DND-41 (cell line): ENCODE measurements at regions not wholly inside any gene's neighbourhood (a gene's known extent, or its start where the extent isn't known, plus 50 kb on each side); places are given as distances from the start of the nearest gene placed in this dataset.
A peak's percentile ranks its signal among the peaks of the same experiment; 100 is the strongest.

Experiments
- ATAC-seq: fragments of 200-7000 bp; cut with Tn5 transposase; 3 replicates; pipeline ENCODE4 v1.9.1; 2021; ENCODE audit warnings: low read depth; ENCODE audit not compliant: insufficient read depth
- DNase-seq: peaks from one replicate; pipeline ENCODE4 v3.0.0-alpha.2; 2020
- H2AFZ ChIP-seq: 2 replicates; pipeline ENCODE4 v1.6.0; 2012; ENCODE audit warnings: low read depth, low read length
- H3K27ac ChIP-seq: 2 replicates; pipeline ENCODE4 v1.5.1; 2012; ENCODE audit warnings: low read length, inconsistent platforms
- H3K27me3 ChIP-seq: fragments of 200-600 bp; sonication (generic); 2 replicates; pipeline ENCODE4 v1.6.0; 2012; ENCODE audit warnings: low read length, mild to moderate bottlenecking, inconsistent platforms; ENCODE audit not compliant: insufficient read depth, poor library complexity
- H3K36me3 ChIP-seq: 2 replicates; pipeline ENCODE4 v1.5.1; 2012; ENCODE audit warnings: low read length, inconsistent platforms; ENCODE audit not compliant: insufficient read depth
- H3K4me1 ChIP-seq: 2 replicates; pipeline ENCODE4 v1.5.1; 2012; ENCODE audit warnings: mild to moderate bottlenecking, low read length; ENCODE audit not compliant: insufficient read depth
- H3K4me2 ChIP-seq: 2 replicates; pipeline ENCODE4 v1.6.0; 2012; ENCODE audit warnings: mild to moderate bottlenecking, moderate library complexity, low read length, inconsistent platforms; ENCODE audit not compliant: insufficient read depth
- H3K4me3 ChIP-seq, 2 experiments: fragments of 200-600 bp in 1 of 2; shearing (Covaris generic) in 1 of 2; 2 replicates each; pipeline ENCODE4 v1.5.1; 2012 to 2016; ENCODE audit warnings: inconsistent platforms in 2 of 2, low read length in 2 of 2, mild to moderate bottlenecking in 2 of 2, low read depth in 1 of 2, moderate library complexity in 1 of 2
- H3K79me2 ChIP-seq: 2 replicates; pipeline ENCODE4 v1.6.0; 2012; ENCODE audit warnings: low read length, inconsistent platforms; ENCODE audit not compliant: insufficient read depth
- H3K9ac ChIP-seq: 2 replicates; pipeline ENCODE4 v1.6.0; 2012; ENCODE audit warnings: low read depth, mild to moderate bottlenecking, inconsistent platforms, low read length, moderate library complexity
- H3K9me3 ChIP-seq: 2 replicates; pipeline ENCODE4 v1.5.1; 2012; ENCODE audit warnings: low read length, moderate library complexity, mild to moderate bottlenecking, inconsistent platforms; ENCODE audit not compliant: insufficient read depth, severe bottlenecking
- H4K20me1 ChIP-seq: 2 replicates; pipeline ENCODE4 v1.6.0; 2012; ENCODE audit warnings: low read length; ENCODE audit not compliant: insufficient read depth
- CTCF ChIP-seq: IDR thresholded peaks from 2 replicates; pipeline ENCODE4 v1.5.1; 2012; ENCODE audit warnings: borderline replicate concordance, low read length, moderate library complexity, mild to moderate bottlenecking; ENCODE audit not compliant: poor library complexity, severe bottlenecking; ENCODE audit errors: extremely low read depth
- EZH2 ChIP-seq: IDR thresholded peaks from 3 replicates; pipeline ENCODE4 v1.6.1; 2012; ENCODE audit warnings: borderline replicate concordance, low read depth, mild to moderate bottlenecking, moderate library complexity, low read length, inconsistent platforms; ENCODE audit not compliant: severe bottlenecking

GRCh38 chr7:148485618-148486017 lies 104.9 kb upstream of the C7orf33 start:
- Histone ChIP-seq H3K27me3 (peaks cover 5% of the 10 kb centered on the region), H4K20me1 (no peaks in the 10 kb centered on the region), H3K4me3 (no peak overlapping the region), H3K4me2 (no peak overlapping the region), H3K4me1 (no peaks in the 10 kb centered on the region), H3K36me3 (no peaks in the 10 kb centered on the region), H3K9me3 (no peaks in the 10 kb centered on the region), H3K79me2 (no peaks in the 10 kb centered on the region), H3K9ac (no peak overlapping the region), H2AFZ (no peak overlapping the region), H3K27ac (no peak overlapping the region)
- DNase-seq (no peak), ATAC-seq (no peak)
- peak; percentile 7 for TF ChIP-seq CTCF
- no peak for TF ChIP-seq EZH2

DNA sequence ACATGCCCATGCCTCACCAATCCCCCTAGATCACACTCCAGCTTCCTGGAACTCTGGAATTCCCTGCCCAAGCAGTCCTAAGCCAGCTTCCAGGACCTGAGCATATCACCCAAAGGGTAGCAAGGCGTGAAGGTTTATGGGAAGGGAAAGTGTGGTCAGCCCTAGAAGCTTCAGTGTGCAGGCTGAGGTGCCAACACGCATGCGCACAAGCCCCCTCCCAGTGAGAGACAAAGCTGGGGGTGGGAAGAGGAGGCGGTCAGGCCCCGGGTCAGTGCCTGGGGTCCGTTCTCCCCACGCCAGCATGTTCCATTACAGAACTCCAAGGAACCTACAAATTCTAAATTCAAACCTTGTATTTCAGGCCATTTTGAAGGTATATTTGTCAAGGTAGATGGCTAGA lies 103.6 kb upstream of the C7orf33 start:
- H3K27me3 ChIP-seq = peaks cover 5% of the 10 kb centered on the region
- H3K79me2 ChIP-seq = no peaks in the 10 kb centered on the region
- H3K27ac ChIP-seq = no peak overlapping the region
- H3K4me3 ChIP-seq = no peak overlapping the region
- H3K4me2 ChIP-seq = no peak overlapping the region
- no peaks in the 10 kb centered on the region for H3K4me1 ChIP-seq
- H3K9ac ChIP-seq = no peak overlapping the region
- H3K36me3 ChIP-seq = no peaks in the 10 kb centered on the region
- H3K9me3 ChIP-seq = no peaks in the 10 kb centered on the region
- DNase-seq (no peak), ATAC-seq (no peak)
- no peaks in the 10 kb centered on the region for H4K20me1 ChIP-seq
- TF ChIP-seq EZH2 (no peak), CTCF (no peak)
- no peak overlapping the region for H2AFZ ChIP-seq

DNA sequence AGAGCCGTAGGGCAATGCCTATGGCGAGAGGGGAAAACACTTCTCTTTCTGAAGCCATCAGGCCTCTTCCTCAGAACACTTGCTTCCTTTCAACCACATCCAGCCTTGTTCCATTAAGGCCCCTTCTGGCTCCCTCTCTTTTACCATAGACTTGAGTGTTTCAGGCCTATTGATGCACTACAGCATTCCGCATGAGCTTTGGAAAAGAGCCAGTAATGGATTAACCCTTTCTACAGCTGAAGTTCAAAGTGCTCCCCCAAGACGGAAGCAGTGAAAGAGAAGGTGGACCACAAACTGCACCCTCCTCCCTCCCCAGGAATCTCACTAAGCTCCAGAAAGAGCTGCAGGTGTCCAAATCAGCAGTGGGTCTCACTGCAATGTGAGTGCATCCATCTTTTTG lies 102.7 kb upstream of the C7orf33 start:
- H4K20me1 ChIP-seq = no peaks in the 10 kb centered on the region
- TF ChIP-seq EZH2 (no peak), CTCF (no peak)
- no peak overlapping the region for H3K4me2 ChIP-seq

DNA sequence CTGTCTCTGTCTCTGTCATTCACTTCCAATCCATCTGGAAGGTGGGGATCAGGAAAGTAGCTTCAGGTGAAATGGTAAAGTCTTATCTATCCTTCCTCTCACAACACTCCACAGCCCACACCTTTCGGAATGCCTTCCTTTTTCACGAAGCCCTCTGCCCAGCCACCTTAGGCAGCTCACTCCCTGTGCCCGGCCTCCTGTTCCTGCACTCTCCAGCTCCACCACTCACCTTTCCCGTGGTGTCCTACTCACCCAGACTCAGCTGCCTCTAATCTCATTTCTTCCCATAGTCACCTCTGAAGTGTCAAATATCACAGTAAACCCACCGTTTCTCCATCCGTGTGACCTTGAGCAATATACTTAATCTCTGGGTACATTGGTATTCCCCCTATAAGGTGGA lies 100.9 kb upstream of the C7orf33 start:
- ATAC-seq = no peak
- no peak overlapping the region for H3K4me2 ChIP-seq
- TF ChIP-seq EZH2 (no peak), CTCF (no peak)

More for the DNA sequence above, 102.7 kb upstream of the C7orf33 start:
- Histone ChIP-seq H3K79me2 (no peaks in the 10 kb centered on the region), H3K4me3 (no peak overlapping the region), H3K9ac (no peak overlapping the region), H2AFZ (no peak overlapping the region), H3K9me3 (peaks cover 2% of the 10 kb centered on the region), H3K27ac (no peak overlapping the region), H3K27me3 (peaks cover 10% of the 10 kb centered on the region), H3K36me3 (no peaks in the 10 kb centered on the region), H3K4me1 (no peaks in the 10 kb centered on the region)
- no peak for ATAC-seq
- no peak for DNase-seq

More for the DNA sequence above, 100.9 kb upstream of the C7orf33 start:
- H3K27ac ChIP-seq = no peak overlapping the region
- no peaks in the 10 kb centered on the region for H3K79me2 ChIP-seq
- peaks cover 10% of the 10 kb centered on the region for H3K27me3 ChIP-seq
- no peak for DNase-seq
- no peaks in the 10 kb centered on the region for H3K4me1 ChIP-seq
- H4K20me1 ChIP-seq = no peaks in the 10 kb centered on the region
- H3K36me3 ChIP-seq = no peaks in the 10 kb centered on the region
- no peak overlapping the region for H2AFZ ChIP-seq
- H3K9ac ChIP-seq = no peak overlapping the region
- H3K9me3 ChIP-seq = peaks cover 2% of the 10 kb centered on the region
- no peak overlapping the region for H3K4me3 ChIP-seq
